H1 (cell line): ENCODE measurements at regions not wholly inside any gene's neighbourhood (a gene's known extent, or its start where the extent isn't known, plus 50 kb on each side); places are given as distances from the start of the nearest gene placed in this dataset.

Source experiments
- CTCF ChIA-PET: fragments of 300-600 bp; sonication (Branson Sonifier 250); formaldehyde crosslinking; loops from one replicate; lab custom pipeline; 2021; ENCODE audit not compliant: partially characterized antibody; lab: Charles Lee
- POLR2A ChIA-PET: fragments of 300-600 bp; sonication (Branson Sonifier 250); formaldehyde crosslinking; loops from one replicate; lab custom pipeline; 2021; ENCODE audit warnings: inconsistent platforms; ENCODE audit not compliant: partially characterized antibody; lab: Charles Lee
- DNase-seq, 2 experiments: peaks; one replicate each; pipeline versions ENCODE4 v3.0.0 to v3.0.0-alpha.2; 2010 to 2022; ENCODE audit warnings: low spot score in 2 of 2, low read depth in 1 of 2, mixed read lengths in 1 of 2
- FAIRE-seq: peaks from 2 replicates; lab custom pipeline; 2011; peaks lifted over from hg19 to GRCh38; lab: Jason Lieb, UNC
- H2AFZ ChIP-seq: 2 replicates; pipeline ENCODE4 v1.8.1; 2012; ENCODE audit warnings: low read length, inconsistent platforms
- H2AK5ac ChIP-seq: 2 replicates; pipeline ENCODE4 v1.6.1; 2013; ENCODE audit warnings: low read depth, low read length
- H2BK120ac ChIP-seq: replicated peaks from 2 replicates; pipeline ENCODE3; 2013; ENCODE audit warnings: low read depth, low read length, inconsistent platforms
- H2BK12ac ChIP-seq: 2 replicates; pipeline ENCODE4 v1.6.1; 2013; ENCODE audit warnings: low read depth, low read length
- H2BK15ac ChIP-seq: 2 replicates; pipeline ENCODE4 v1.6.1; 2013; ENCODE audit warnings: low read length
- H2BK20ac ChIP-seq: 2 replicates; pipeline ENCODE4 v1.6.1; 2013; ENCODE audit warnings: low read length
- H2BK5ac ChIP-seq: 2 replicates; pipeline ENCODE4 v1.6.1; 2013; ENCODE audit warnings: low read depth, low read length
- H3K14ac ChIP-seq: 2 replicates; pipeline ENCODE4 v1.6.1; 2013; ENCODE audit warnings: inconsistent platforms; ENCODE audit not compliant: insufficient read length
- H3K18ac ChIP-seq: 2 replicates; pipeline ENCODE4 v1.6.1; 2013; ENCODE audit warnings: low read length; ENCODE audit errors: extremely low read depth
- H3K23ac ChIP-seq: 2 replicates; pipeline ENCODE4 v1.6.1; 2013; ENCODE audit warnings: inconsistent platforms; ENCODE audit not compliant: insufficient read length
- H3K23me2 ChIP-seq: 2 replicates; pipeline ENCODE4 v1.6.1; 2013; ENCODE audit warnings: low read depth, low read length
- H3K27ac ChIP-seq: 2 replicates; pipeline ENCODE4 v1.6.1; 2011; ENCODE audit warnings: low read depth, low read length, inconsistent platforms
- H3K27me3 ChIP-seq, 4 experiments: replicated peaks in 1 of 4; 1 replicate in 1 of 4; 2 replicates in 3 of 4; pipeline versions ENCODE4 v1.6.1 to v1.8.1; 2011 to 2013; ENCODE audit warnings: low read length in 3 of 4, mild to moderate bottlenecking in 3 of 4, inconsistent platforms in 2 of 4, mixed read lengths in 2 of 4, moderate library complexity in 1 of 4; ENCODE audit not compliant: control insufficient read depth in 3 of 4, insufficient read depth in 3 of 4; ENCODE audit errors: extremely low read depth in 1 of 4
- H3K36me3 ChIP-seq, 4 experiments: 2 replicates each; pipeline versions ENCODE4 v1.6.1 to v1.8.1; 2011 to 2013; ENCODE audit warnings: mild to moderate bottlenecking in 4 of 4, low read length in 3 of 4, moderate library complexity in 2 of 4, control low read depth in 1 of 4, inconsistent platforms in 1 of 4; ENCODE audit not compliant: insufficient read depth in 4 of 4, control insufficient read depth in 2 of 4
- H3K4ac ChIP-seq: replicated peaks from 2 replicates; pipeline ENCODE3; 2013; ENCODE audit warnings: low read length, low read depth, mixed read lengths, inconsistent platforms; ENCODE audit not compliant: insufficient read length
- H3K4me1 ChIP-seq, 4 experiments: replicated peaks in 1 of 4; 1 replicate in 1 of 4; 2 replicates in 3 of 4; pipeline versions ENCODE4 v1.6.1 to v1.8.1; 2011 to 2013; ENCODE audit warnings: low read length in 3 of 4, inconsistent platforms in 2 of 4, mixed read lengths in 1 of 4; ENCODE audit not compliant: insufficient read depth in 4 of 4, control insufficient read depth in 3 of 4
- H3K4me2 ChIP-seq, 2 experiments: 2 replicates each; pipeline versions ENCODE4 v1.6.1 to v1.8.1; 2011 to 2013; ENCODE audit warnings: low read depth in 2 of 2, low read length in 2 of 2, control low read depth in 1 of 2, inconsistent platforms in 1 of 2, mild to moderate bottlenecking in 1 of 2; ENCODE audit not compliant: insufficient read depth in 1 of 2
- H3K4me3 ChIP-seq, 4 experiments: fragments of 200-600, 300-600 bp in 1 of 4; sonication (generic), shearing (Covaris generic), sonication (Bioruptor Twin) in 1 of 4; 2 replicates each; pipeline versions ENCODE4 v1.5.1 to v1.8.1; 2011 to 2016; ENCODE audit warnings: low read length in 4 of 4, low read depth in 3 of 4, control low read depth in 2 of 4, inconsistent platforms in 2 of 4, mild to moderate bottlenecking in 2 of 4, mixed read lengths in 1 of 4, moderate library complexity in 1 of 4; ENCODE audit not compliant: insufficient read depth in 2 of 4; ENCODE audit errors: extremely low read depth in 1 of 4
- H3K56ac ChIP-seq: replicated peaks from 2 replicates; pipeline ENCODE3; 2013; ENCODE audit warnings: low read depth, mild to moderate bottlenecking, mixed read lengths, low read length, inconsistent platforms; ENCODE audit not compliant: insufficient read length
- H3K79me1 ChIP-seq: 2 replicates; pipeline ENCODE4 v1.6.1; 2013; ENCODE audit warnings: low read depth, low read length, control low read depth
- H3K79me2 ChIP-seq, 2 experiments: 2 replicates each; pipeline versions ENCODE4 v1.6.1 to v1.8.1; 2012 to 2013; ENCODE audit warnings: low read length in 2 of 2, mild to moderate bottlenecking in 2 of 2, inconsistent platforms in 1 of 2; ENCODE audit not compliant: insufficient read depth in 2 of 2, control insufficient read depth in 1 of 2
- H3K9ac ChIP-seq, 4 experiments: replicated peaks in 1 of 4; 1 replicate in 1 of 4; 2 replicates in 3 of 4; pipeline versions ENCODE4 v1.6.1 to v1.8.1; 2011 to 2013; ENCODE audit warnings: low read depth in 3 of 4, low read length in 3 of 4, control low read depth in 2 of 4, mild to moderate bottlenecking in 2 of 4, moderate library complexity in 2 of 4, inconsistent platforms in 1 of 4; ENCODE audit errors: extremely low read depth in 1 of 4
- H3K9me3 ChIP-seq, 2 experiments: 2 replicates each; pipeline versions ENCODE4 v1.6.1 to v1.8.1; 2012 to 2013; ENCODE audit warnings: mild to moderate bottlenecking in 2 of 2, moderate library complexity in 2 of 2, control low read depth in 1 of 2, inconsistent platforms in 1 of 2, low read depth in 1 of 2, low read length in 1 of 2, mixed read lengths in 1 of 2; ENCODE audit not compliant: insufficient read depth in 2 of 2
- H4K20me1 ChIP-seq, 2 experiments: replicated peaks in 1 of 2; 2 replicates each; pipeline versions ENCODE3 to v1.8.1; 2011 to 2013; ENCODE audit warnings: inconsistent platforms in 2 of 2, low read length in 2 of 2, mild to moderate bottlenecking in 1 of 2; ENCODE audit not compliant: insufficient read depth in 2 of 2, control insufficient read depth in 1 of 2
- H4K5ac ChIP-seq: 2 replicates; pipeline ENCODE4 v1.6.1; 2013; ENCODE audit warnings: low read length, low read depth, mixed read lengths, inconsistent platforms; ENCODE audit not compliant: insufficient read length
- H4K8ac ChIP-seq: 2 replicates; pipeline ENCODE4 v1.8.0; 2013; ENCODE audit warnings: mild to moderate bottlenecking, moderate library complexity, low read length, inconsistent platforms; ENCODE audit not compliant: insufficient read depth; ENCODE audit errors: extremely low read depth
- H4K91ac ChIP-seq: replicated peaks from 2 replicates; pipeline ENCODE3; 2013; ENCODE audit warnings: low read length, mixed read lengths, inconsistent platforms; ENCODE audit not compliant: insufficient read length
- HDAC6 ChIP-seq: IDR thresholded peaks from one replicate; pipeline ENCODE4 v1.7.1; 2012; ENCODE audit warnings: low read depth, mild to moderate bottlenecking, inconsistent platforms, low read length, moderate library complexity
- SRF ChIP-seq: IDR thresholded peaks from 2 replicates; pipeline ENCODE4 v1.6.1; 2011; ENCODE audit warnings: mild to moderate bottlenecking, low read depth, low read length, moderate library complexity
- WGBS, 2 experiments: shearing (Covaris generic) in 1 of 2; methylation state at CpG; one replicate each; pipeline versions ENCODE4 v1.1.6 to v1.1.7; 2013 to 2015; ENCODE audit warnings: low lambda C conversion rate in 2 of 2, mixed read lengths in 2 of 2, inconsistent platforms in 1 of 2, low coverage in 1 of 2, missing lambda C conversion rate in 1 of 2; ENCODE audit not compliant: insufficient replicate concordance in 2 of 2, insufficient coverage in 1 of 2, insufficient read length in 1 of 2; ENCODE audit errors: extremely low coverage in 1 of 2, missing lambda C conversion rate in 1 of 2; 5-methylcytosine and 5-hydroxymethylcytosine counted together

DNA sequence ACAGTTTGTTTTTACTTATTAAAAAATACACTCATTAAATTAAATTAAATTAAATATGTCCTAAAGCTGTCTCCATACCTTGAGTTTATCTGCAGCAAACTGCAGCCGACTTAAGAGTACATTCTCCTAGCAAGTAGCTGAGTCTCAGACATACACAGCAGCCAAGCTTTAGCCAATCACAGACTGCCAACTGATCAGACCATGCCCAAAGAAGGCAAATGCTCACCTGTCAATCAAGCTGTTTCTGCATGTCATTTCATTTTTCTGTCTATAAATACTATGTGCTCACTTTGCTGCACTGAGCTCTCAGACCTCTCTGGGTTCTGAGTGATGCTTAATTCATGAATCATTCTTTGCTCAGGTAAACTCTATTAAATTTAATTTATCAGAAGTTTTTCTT, 280.9 kb upstream of the EPHA5 start:
- no peak overlapping the region for H2BK5ac ChIP-seq
- ChIA-PET POLR2A (no interaction called here), CTCF (interaction anchor here (0.5 kb wide), 1 partner anchor 171 kb away, joined by 3 read pairs; no protein-coding TSS in a partner anchor)
- H3K56ac ChIP-seq: no peak overlapping the region
- 93% methylated on average over 1 of the region's 1 CpG; no CpG with 5 or more reads in 1 of the 2 experiments for WGBS, 2 experiments
- no peaks in the 10 kb centered on the region for H4K20me1 ChIP-seq
- TF ChIP-seq SRF (peak; percentile 81), HDAC6 (no peak)
- no peak for FAIRE-seq
- H2AFZ ChIP-seq: no peak overlapping the region
- no peak overlapping the region for H2BK120ac ChIP-seq
- no peak overlapping the region for H2AK5ac ChIP-seq
- no peak overlapping the region for H3K9ac ChIP-seq
- no peaks in the 10 kb centered on the region for H3K27me3 ChIP-seq
- no peaks in the 10 kb centered on the region for H3K23me2 ChIP-seq
- H3K4me1 ChIP-seq: no peaks in the 10 kb centered on the region
- H3K4me2 ChIP-seq: no peak overlapping the region
- DNase-seq: no peak
- no peak overlapping the region for H3K14ac ChIP-seq
- no peak overlapping the region for H2BK20ac ChIP-seq
- H3K18ac ChIP-seq: no peak overlapping the region
- no peaks in the 10 kb centered on the region for H3K79me1 ChIP-seq
- H3K27ac ChIP-seq: no peak overlapping the region
- H4K8ac ChIP-seq: no peak overlapping the region
- H3K23ac ChIP-seq: no peak overlapping the region
- no peak overlapping the region for H2BK12ac ChIP-seq
- H3K4ac ChIP-seq: no peak overlapping the region
- no peak overlapping the region for H4K91ac ChIP-seq
- no peaks in the 10 kb centered on the region for H3K79me2 ChIP-seq
- no peaks in the 10 kb centered on the region for H3K36me3 ChIP-seq
- H4K5ac ChIP-seq: no peak overlapping the region
- no peak overlapping the region for H3K4me3 ChIP-seq
- H3K9me3 ChIP-seq: no peaks in the 10 kb centered on the region
- no peak overlapping the region for H2BK15ac ChIP-seq
